ENCODE measurements at regions not wholly inside any gene's neighbourhood (a gene's known extent, or its start where the extent isn't known, plus 50 kb on each side); places are given as distances from the start of the nearest gene placed in this dataset.
"Not testable (repeated sequence)": the region's sequence is repeated elsewhere in the genome, so short reads cannot be mapped to it uniquely, and the experiment has no call there.

DNA sequence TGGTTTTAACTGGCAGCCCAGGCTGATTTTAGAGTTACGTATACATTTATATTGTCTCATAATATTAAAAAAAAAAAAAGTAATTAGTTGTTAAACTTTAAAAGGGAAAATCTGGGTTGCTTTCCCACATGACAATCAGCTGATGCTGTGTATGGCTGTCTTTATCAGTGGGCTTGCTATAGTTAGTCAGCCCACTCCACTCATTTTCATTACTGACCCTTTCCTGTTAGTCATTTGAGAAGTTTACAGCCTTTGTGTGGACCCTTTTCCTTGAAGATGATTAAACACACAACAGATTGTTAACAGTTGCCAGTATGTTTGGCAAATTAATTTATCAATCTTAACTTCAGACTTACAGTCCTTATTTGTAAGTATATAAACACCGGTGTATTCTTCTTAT is 164.5 kb upstream of the AGR3 start:
- Histone ChIP-seq H3K27me3 (no peaks in the 10 kb centered on the region), H3K4me1 (ENCODE audit: low read depth) (peaks cover 15% of the 10 kb centered on the region), H3K36me3 (no peaks in the 10 kb centered on the region), H3K4me3 (no peak overlapping the region), H3K9me3 (ENCODE audit: low read depth) (no peaks in the 10 kb centered on the region), H3K27ac (no peak overlapping the region)
- DNase-seq (ENCODE audit: low read depth in 1 of 2, low spot score in 1 of 2), result no peak
- TF ChIP-seq, protein P1, sequence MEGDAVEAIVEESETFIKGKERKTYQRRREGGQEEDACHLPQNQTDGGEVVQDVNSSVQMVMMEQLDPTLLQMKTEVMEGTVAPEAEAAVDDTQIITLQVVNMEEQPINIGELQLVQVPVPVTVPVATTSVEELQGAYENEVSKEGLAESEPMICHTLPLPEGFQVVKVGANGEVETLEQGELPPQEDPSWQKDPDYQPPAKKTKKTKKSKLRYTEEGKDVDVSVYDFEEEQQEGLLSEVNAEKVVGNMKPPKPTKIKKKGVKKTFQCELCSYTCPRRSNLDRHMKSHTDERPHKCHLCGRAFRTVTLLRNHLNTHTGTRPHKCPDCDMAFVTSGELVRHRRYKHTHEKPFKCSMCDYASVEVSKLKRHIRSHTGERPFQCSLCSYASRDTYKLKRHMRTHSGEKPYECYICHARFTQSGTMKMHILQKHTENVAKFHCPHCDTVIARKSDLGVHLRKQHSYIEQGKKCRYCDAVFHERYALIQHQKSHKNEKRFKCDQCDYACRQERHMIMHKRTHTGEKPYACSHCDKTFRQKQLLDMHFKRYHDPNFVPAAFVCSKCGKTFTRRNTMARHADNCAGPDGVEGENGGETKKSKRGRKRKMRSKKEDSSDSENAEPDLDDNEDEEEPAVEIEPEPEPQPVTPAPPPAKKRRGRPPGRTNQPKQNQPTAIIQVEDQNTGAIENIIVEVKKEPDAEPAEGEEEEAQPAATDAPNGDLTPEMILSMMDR (IDR thresholded peaks at IDR 0.05; ENCODE audit: low read depth, low read length), result no peak

DNA sequence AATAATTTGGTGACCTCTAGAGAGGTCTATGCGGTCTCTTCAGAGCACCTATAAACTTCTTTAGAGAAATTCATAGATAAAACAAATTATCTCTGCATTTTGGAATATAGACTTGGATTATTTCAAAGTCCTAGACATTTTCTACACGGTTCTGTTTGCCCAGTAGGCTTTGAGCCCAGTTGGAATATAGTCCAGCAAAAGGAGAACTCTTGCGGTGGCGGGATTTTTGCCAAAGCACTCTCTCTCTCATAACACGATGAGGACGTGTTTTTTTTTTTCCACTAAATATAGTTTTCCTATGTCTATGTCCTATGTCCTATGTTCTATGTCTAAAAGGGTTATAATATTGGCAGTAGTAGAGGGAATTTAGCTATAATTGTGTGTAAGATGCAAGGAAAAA is 164.9 kb upstream of the AGR3 start:
- Histone ChIP-seq H3K27me3 (no peaks in the 10 kb centered on the region), H3K4me1 (ENCODE audit: low read depth) (peaks cover 12% of the 10 kb centered on the region), H3K4me3 (no peak overlapping the region), H3K9me3 (ENCODE audit: low read depth) (no peaks in the 10 kb centered on the region), H3K36me3 (no peaks in the 10 kb centered on the region), H3K27ac (no peak overlapping the region)
- TF ChIP-seq, protein P1 (IDR thresholded peaks at IDR 0.05; ENCODE audit: low read depth, low read length), result no peak
- peak in 1 of 2 donors; percentile 61 for DNase-seq (ENCODE audit: low read depth in 1 of 2, low spot score in 1 of 2)

DNA sequence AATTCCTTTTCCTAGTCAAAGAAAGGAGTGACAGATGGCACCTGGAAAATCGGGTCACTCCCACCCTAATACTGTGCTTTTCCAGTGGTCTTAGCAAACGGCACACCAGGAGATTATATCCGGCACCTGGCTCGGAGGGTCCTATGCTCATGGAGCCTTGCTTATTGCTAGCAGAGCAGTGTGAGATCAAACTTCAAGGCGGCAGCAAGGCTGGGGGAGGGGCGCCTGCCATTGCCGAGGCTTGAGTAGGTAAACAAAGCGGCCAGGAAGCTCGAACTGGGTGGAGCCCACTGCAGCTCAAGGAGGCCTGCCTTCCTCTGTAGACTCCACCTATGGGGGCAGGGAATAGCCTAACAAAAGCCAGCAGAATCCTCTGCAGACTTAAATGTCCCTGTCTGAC is 171.4 kb upstream of the AGR3 start:
- H3K36me3 ChIP-seq; DNase-seq (ENCODE audit: low read depth in 1 of 2, low spot score in 1 of 2); H3K4me3 ChIP-seq; H3K27ac ChIP-seq; H3K9me3 ChIP-seq (ENCODE audit: low read depth); H3K4me1 ChIP-seq (ENCODE audit: low read depth); H3K27me3 ChIP-seq: not testable (repeated sequence)

DNA sequence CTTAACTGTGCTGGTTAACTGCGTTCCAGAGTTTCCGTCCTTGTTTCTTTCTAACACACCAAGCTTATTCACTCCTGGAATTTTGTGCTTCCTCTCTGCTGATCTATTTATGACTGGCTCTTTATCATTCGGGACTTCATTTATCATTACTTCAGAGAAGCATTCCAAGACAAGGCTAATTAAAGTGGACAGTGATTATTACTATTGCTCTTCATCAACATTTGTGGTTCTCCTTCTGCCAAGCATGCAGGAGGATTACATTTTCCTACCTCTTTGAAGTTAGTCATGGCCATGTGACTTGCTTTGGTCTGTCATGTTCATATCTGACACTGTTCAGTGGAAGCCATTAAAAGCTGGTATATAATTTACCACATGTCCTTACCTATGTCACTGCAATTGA is 172.4 kb upstream of the AGR3 start:
- no peaks in the 10 kb centered on the region for H3K27me3 ChIP-seq
- no peaks in the 10 kb centered on the region for H3K9me3 ChIP-seq (ENCODE audit: low read depth)
- no peak overlapping the region for H3K27ac ChIP-seq
- TF ChIP-seq, protein P1 (IDR thresholded peaks at IDR 0.05; ENCODE audit: low read depth, low read length), result no peak
- H3K4me1 ChIP-seq (ENCODE audit: low read depth), result no peaks in the 10 kb centered on the region
- no peaks in the 10 kb centered on the region for H3K36me3 ChIP-seq
- no peak overlapping the region for H3K4me3 ChIP-seq
- DNase-seq (ENCODE audit: low read depth in 1 of 2, low spot score in 1 of 2), result no peak

DNA sequence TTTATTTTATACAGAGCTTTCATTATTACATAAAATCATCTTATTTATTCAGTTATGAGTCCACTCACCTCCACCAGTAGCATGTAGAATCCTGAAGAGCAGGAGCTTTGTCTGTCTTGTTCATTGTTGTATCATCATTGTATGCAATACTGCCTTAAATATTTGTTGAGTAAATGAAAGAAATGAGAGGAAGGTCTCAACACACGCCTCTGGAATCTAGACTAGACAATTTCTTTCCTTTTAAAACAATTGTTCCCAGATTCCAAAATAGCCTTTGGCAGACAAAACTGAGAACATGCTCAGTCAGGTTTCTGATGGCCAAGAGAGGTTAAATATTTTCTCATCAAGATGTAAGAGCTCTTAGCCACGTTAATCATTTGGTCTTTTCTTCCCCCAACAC is 173.1 kb upstream of the AGR3 start:
- Histone ChIP-seq H3K4me3 (no peak overlapping the region), H3K36me3 (no peaks in the 10 kb centered on the region), H3K27ac (no peak overlapping the region), H3K27me3 (no peaks in the 10 kb centered on the region), H3K9me3 (ENCODE audit: low read depth) (no peaks in the 10 kb centered on the region), H3K4me1 (ENCODE audit: low read depth) (no peaks in the 10 kb centered on the region)
- DNase-seq (ENCODE audit: low read depth in 1 of 2, low spot score in 1 of 2), result no peak
- TF ChIP-seq, protein P1 (IDR thresholded peaks at IDR 0.05; ENCODE audit: low read depth, low read length), result no peak

DNA sequence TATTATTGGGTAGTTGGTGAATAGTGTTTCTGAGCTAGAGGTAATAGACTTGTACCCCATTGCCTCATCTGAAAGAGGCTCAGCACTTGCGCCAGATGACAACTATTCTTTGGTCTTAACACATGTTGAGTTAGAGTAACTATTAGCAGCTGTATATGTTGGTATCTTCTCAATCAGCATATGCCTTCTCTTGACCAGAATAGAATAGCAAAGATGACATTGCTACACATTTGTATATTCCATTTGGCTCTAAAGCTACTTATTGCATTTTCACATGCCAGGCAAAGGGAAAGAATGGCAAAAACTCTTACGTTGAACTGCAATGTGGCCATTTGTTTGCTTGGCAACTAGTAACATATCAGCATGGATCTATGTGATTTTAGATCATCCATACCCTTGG is 173.8 kb upstream of the AGR3 start:
- H3K4me3 ChIP-seq, result no peak overlapping the region
- H3K36me3 ChIP-seq, result no peaks in the 10 kb centered on the region
- no peak overlapping the region for H3K27ac ChIP-seq
- H3K27me3 ChIP-seq, result no peaks in the 10 kb centered on the region
- H3K9me3 ChIP-seq (ENCODE audit: low read depth), result no peaks in the 10 kb centered on the region
- DNase-seq (ENCODE audit: low read depth in 1 of 2, low spot score in 1 of 2), result no peak
- TF ChIP-seq, protein P1 (IDR thresholded peaks at IDR 0.05; ENCODE audit: low read depth, low read length), result no peak
- H3K4me1 ChIP-seq (ENCODE audit: low read depth), result no peaks in the 10 kb centered on the region

Measured in cardiac muscle cell (in vitro differentiated cells and primary cell).